GM18873 (cell line): ENCODE measurements at regions not wholly inside any gene's neighbourhood (a gene's known extent, or its start where the extent isn't known, plus 50 kb on each side); places are given as distances from the start of the nearest gene placed in this dataset.
"Not testable (repeated sequence)": the region's sequence is repeated elsewhere in the genome, so short reads cannot be mapped to it uniquely, and the experiment has no call there.

Experiments used
- ATAC-seq: cut with Tn5 transposase; IDR thresholded peaks from one replicate; pipeline ENCODE4 v1.9.1; 2021; ENCODE audit warnings: mild to moderate bottlenecking, moderate library complexity, moderate number of reproducible peaks; ENCODE audit not compliant: unreplicated experiment, low FRiP score

GRCh38 chr3:48101301-48101650 lies 85.1 kb upstream of the MAP4 start:
- not testable (repeated sequence) for ATAC-seq

GRCh38 chr3:48092270-48092669 lies 76.1 kb upstream of the MAP4 start:
- ATAC-seq, result no peak

GRCh38 chr3:48090166-48090939 lies 74.1 kb upstream of the MAP4 start:
- ATAC-seq, result no peak

GRCh38 chr3:48088749-48089466 lies 72.7 kb upstream of the MAP4 start:
- ATAC-seq, result peak; percentile 76

GRCh38 chr3:48088056-48088748 lies 72.0 kb upstream of the MAP4 start:
- ATAC-seq, result no peak

- no peak for ATAC-seq
These were observed 70.5 kb upstream of the MAP4 start for GRCh38 chr3:48086705-48087104.

- no peak for ATAC-seq
These were observed 68.7 kb upstream of the MAP4 start for GRCh38 chr3:48084929-48085328.

GRCh38 chr3:48084170-48084569 lies 68.0 kb upstream of the MAP4 start:
- no peak for ATAC-seq

GRCh38 chr3:48082580-48083184 lies 66.5 kb upstream of the MAP4 start:
- no peak for ATAC-seq

- ATAC-seq, result no peak
These were observed 61.6 kb upstream of the MAP4 start for GRCh38 chr3:48077815-48078214.

- ATAC-seq, result no peak
These were observed 53.8 kb upstream of the MAP4 start for GRCh38 chr3:48070030-48070429.

- no peak for ATAC-seq
These were observed 53.1 kb upstream of the MAP4 start for GRCh38 chr3:48069339-48069738.

- no peak for ATAC-seq
These were observed 52.7 kb upstream of the MAP4 start for GRCh38 chr3:48068886-48069285.

GRCh38 chr3:48068320-48068719 lies 52.1 kb upstream of the MAP4 start:
- ATAC-seq, result not testable (repeated sequence)

- ATAC-seq, result no peak
These were observed 51.1 kb upstream of the MAP4 start for GRCh38 chr3:48067271-48067670.
